NOMO-1 (cell line): ENCODE measurements at regions not wholly inside any gene's neighbourhood (a gene's known extent, or its start where the extent isn't known, plus 50 kb on each side); places are given as distances from the start of the nearest gene placed in this dataset.

ENCODE experiments used
- DNase-seq, 2 experiments: peaks; one replicate each; lab custom pipeline; 2025; ENCODE audit not compliant: unreplicated experiment in 2 of 2; lab: John Stamatoyannopoulos, UW

GRCh38 chr5:6274846-6275543, 103.4 kb downstream of the MED10 start:
- no peak for DNase-seq

GRCh38 chr5:6273749-6274148, 104.6 kb downstream of the MED10 start:
- DNase-seq = no peak

- no peak for DNase-seq
These were observed 105.1 kb downstream of the MED10 start for GRCh38 chr5:6273090-6273735.

GRCh38 chr5:6269925-6270324, 108.4 kb downstream of the MED10 start:
- no peak for DNase-seq

DNA sequence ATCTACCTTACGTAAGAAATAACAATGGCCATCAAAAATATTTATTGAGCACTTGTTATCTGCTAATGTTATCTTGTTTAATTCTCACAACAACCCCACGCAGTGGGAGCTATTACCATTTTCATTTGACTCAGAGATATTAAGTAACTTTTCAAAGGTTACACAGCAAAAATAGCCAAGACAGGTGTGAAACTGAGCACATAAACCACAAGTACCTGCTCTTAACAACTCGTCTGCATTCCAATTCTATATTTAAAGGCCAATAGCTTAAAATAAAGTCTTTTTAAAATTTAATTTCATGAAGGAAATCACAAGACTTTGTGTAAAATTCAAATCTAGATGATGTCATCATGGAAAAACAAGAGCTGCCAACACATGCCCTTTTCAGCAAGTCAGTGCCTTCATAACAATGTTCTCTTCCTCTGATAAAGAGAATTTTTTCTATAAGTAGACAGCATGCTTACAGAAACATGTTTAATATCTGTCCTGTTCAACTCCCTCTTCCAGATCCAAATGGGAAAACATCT, 111.6 kb downstream of the MED10 start:
- no peak for DNase-seq

- no peak for DNase-seq
These were observed 114.0 kb downstream of the MED10 start for GRCh38 chr5:6264394-6264793.

DNA sequence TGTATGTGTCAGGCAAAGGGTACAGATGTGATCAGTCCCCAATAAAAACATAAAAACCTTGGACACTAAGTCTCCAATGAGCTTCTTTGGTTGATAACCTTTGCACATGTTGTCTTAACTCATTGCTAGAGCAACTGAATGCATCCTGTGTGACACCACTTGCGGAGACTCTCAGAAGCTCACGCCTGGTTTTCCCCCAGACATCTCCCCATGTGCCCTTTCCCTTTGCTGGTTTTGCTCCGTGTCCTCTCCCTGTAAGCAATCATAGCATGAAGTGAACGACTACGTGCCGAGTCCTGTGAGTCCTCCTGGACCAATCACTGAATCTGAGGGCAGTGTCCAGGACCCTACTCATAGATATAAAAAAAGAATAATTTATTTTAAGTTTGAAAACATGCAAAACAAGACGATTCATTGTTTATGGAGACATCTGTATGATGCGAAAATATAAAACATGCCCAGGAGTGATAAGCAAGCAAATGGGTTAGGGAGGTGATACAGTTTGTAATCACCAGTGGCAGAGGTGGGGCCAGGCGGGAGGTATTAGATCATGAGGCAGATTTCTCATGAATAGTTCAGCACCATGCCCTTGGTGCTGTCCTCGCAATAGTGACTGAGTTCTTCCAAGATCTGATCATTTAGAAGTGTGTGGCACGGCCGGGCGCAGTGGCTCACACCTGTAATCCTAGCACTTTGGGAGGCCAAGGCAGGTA, 115.5 kb downstream of the MED10 start:
- no peak for DNase-seq

- no peak for DNase-seq
These were observed 116.7 kb downstream of the MED10 start for GRCh38 chr5:6261668-6262067.

GRCh38 chr5:6261256-6261655, 117.1 kb downstream of the MED10 start:
- no peak for DNase-seq

- no peak for DNase-seq
These were observed 117.5 kb downstream of the MED10 start for GRCh38 chr5:6260846-6261245.

DNA sequence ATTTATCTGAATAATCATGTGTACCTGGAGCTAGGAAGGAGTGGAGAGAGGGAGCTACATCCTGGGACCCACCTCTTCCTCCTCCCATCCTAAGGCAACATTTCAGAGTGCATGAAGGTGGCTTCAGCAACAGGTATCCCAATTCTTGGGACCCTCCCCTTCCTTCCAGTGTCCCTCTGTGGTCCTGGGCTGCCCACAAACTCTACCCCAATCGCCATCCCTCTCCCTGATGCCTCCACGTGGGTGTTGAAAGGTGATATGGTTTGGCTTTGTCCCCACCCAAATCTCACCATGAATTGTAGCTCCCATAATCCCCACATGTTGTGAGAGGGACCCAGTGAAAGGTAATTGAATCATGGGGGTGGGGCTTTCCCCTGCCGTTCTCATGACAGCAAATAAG, 121.4 kb downstream of the MED10 start:
- DNase-seq = no peak

GRCh38 chr5:6255956-6256355, 122.4 kb downstream of the MED10 start:
- DNase-seq = no peak

- DNase-seq = no peak
These were observed 124.5 kb downstream of the MED10 start for GRCh38 chr5:6253846-6254245.

GRCh38 chr5:6253281-6253680, 125.1 kb downstream of the MED10 start:
- no peak for DNase-seq

GRCh38 chr5:6252581-6252980, 125.8 kb downstream of the MED10 start:
- no peak for DNase-seq

DNA sequence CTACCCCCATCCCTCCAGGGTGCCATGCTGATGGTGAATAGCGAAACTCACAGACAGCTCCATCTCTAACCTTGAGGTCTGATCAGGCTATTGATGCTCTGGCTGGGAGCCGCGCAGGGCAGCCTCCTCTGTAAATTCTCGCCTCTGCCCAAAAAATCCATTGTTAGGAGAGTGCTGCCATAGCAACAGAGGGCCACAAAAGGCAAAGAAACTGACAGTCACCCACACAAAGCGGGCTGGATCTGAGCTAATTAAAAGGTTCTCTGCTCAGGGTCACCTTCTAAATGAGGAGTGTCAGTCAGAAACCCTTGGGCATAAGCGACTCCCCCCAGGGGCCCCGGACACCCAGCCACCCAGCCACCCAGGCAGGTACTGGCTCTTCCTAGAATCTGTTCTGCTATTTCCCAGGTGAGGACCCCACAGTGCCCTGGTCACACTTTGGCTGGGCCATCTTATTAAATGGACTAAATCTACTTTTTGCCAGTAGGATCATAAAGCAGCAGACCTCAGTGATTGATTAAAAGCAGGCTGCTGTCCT, 126.7 kb downstream of the MED10 start:
- no peak for DNase-seq

DNA sequence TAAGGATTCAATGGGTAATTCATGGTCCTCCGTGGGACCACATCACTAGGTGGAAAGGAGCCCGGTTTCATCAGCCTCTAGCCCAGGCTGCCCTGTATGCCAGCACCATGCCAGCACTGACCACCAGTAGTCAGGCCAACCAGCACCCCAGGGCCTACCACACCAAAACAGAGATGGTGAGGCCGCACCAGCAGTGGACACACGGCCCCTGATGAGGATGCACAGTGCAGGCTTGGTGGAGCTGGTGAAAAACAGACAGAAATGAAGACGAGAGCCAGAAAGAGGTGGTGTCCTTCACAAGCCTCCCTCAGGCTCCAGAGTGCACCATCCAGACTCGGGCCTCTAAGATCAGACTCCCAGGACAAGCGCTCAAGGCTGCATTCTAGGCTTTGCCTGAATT, 128.2 kb downstream of the MED10 start:
- no peak for DNase-seq

GRCh38 chr5:6248132-6248531, 130.2 kb downstream of the MED10 start:
- no peak for DNase-seq

DNA sequence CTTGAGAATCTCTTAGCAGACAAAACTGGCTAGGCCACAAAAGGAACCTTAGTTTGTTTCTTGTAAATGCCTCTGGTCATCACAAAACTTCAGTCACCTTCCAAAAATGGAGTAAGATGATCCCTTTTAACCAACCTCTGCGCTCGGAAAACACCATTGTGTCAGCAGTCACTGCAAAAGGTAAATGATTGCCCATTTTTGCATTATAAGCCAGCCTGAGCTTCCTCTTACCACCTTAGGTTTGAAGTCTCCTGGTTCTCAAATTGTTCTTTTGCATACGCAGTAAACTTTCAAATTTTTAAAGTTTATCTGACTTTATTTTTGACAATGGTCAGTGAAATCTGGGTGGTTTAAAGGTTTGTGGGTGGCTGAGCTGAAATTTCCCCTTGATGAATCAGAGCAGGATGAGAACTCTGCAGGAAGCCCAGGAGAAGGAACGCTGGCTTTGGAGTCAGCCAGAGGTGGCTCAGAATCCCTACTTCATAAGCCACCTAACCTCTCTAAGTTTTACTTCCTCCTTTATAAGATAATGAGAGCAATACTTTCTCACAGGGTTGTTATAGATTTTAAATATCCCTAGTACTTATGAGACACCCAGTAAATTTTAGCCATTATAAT, 131.4 kb downstream of the MED10 start:
- DNase-seq = no peak

- DNase-seq = no peak
These were observed 134.0 kb downstream of the MED10 start for GRCh38 chr5:6244339-6244714.

- no peak for DNase-seq
These were observed 134.5 kb downstream of the MED10 start for GRCh38 chr5:6243706-6244338.
